ENCODE measurements at regions not wholly inside any gene's neighbourhood (a gene's known extent, or its start where the extent isn't known, plus 50 kb on each side); places are given as distances from the start of the nearest gene placed in this dataset.

GRCh38 chr6:43836507-43837240, 66.7 kb downstream of the VEGFA start (continued):
- TF ChIP-seq HDGF (IDR thresholded peaks at IDR 0.05) (no peak; the same call in 1 of the 2 replicates), GTF2F1 (IDR thresholded peaks at IDR 0.05; ENCODE audit: low read depth, low read length) (no peak), PURB (CRISPR knock-in tag; IDR thresholded peaks at IDR 0.05; ENCODE audit: low read depth) (no peak), ZBTB7A (IDR thresholded peaks at IDR 0.05; ENCODE audit: borderline replicate concordance, control insufficient read depth, low read depth, low read length) (0 out of 2 replicates have a peak, but pooled peaks have one; percentile 31), ZNF764 (CRISPR knock-in tag; IDR thresholded peaks at IDR 0.05; ENCODE audit: low read depth) (no peak), ZKSCAN3 (CRISPR knock-in tag; IDR thresholded peaks at IDR 0.05) (no peak), FOXJ3 (CRISPR knock-in tag; IDR thresholded peaks at IDR 0.05) (no peak), ZNF518B (CRISPR knock-in tag; IDR thresholded peaks at IDR 0.05) (no peak), THRA (IDR thresholded peaks at IDR 0.05) (no peak), THAP7 (CRISPR knock-in tag; IDR thresholded peaks at IDR 0.05) (no peak), USF2 (CRISPR knock-in tag; IDR thresholded peaks at IDR 0.05) (0 out of 2 replicates have a peak, but pooled peaks have one; percentile 3), ZNF583 (CRISPR knock-in tag; IDR thresholded peaks at IDR 0.05) (no peak), ZNF165 (CRISPR knock-in tag; IDR thresholded peaks at IDR 0.05; ENCODE audit: borderline replicate concordance) (no peak), SMAD4 (CRISPR knock-in tag; conservative IDR thresholded peaks at IDR 0.05) (peak; percentile 94), POU5F1 (IDR thresholded peaks at IDR 0.05; ENCODE audit: borderline replicate concordance, low read depth, low read length, partially characterized antibody) (no peak), BMI1 (IDR thresholded peaks at IDR 0.05; ENCODE audit: low read length) (no peak), CUX1 (CRISPR knock-in tag; IDR thresholded peaks at IDR 0.05) (peak; percentile 45)

Measured in K562 (cell line).